ENCODE measurements at regions not wholly inside any gene's neighbourhood (a gene's known extent, or its start where the extent isn't known, plus 50 kb on each side); places are given as distances from the start of the nearest gene placed in this dataset.
"Not testable (repeated sequence)": the region's sequence is repeated elsewhere in the genome, so short reads cannot be mapped to it uniquely, and the experiment has no call there.

- CTCF ChIA-PET, result interaction anchor here (0.6 kb wide), 1 partner anchor 39 kb away, joined by 3 read pairs; no protein-coding TSS in a partner anchor
- DNase-seq, result no peak
- H3K27me3 Mint-ChIP-seq, result no peaks in the 10 kb centered on the region
- intact Hi-C loops (cut with DNase I, micrococcal nuclease), result no loop called here
- no peak overlapping the region for H3K27ac Mint-ChIP-seq
- H3K36me3 Mint-ChIP-seq (ENCODE audit: low read depth), result no peaks in the 10 kb centered on the region
- POLR2A ChIA-PET, result no interaction called here
- no peak for ATAC-seq
- H3K4me1 Mint-ChIP-seq, result no peaks in the 10 kb centered on the region
- H3K9me3 Mint-ChIP-seq (ENCODE audit: low read depth), result no peaks in the 10 kb centered on the region
- H3K4me3 Mint-ChIP-seq, result no peak overlapping the region
These were observed 175.5 kb upstream of the PTBP2 start for GRCh38 chr1:96545935-96546656.

GRCh38 chr1:96550061-96550460 lies 171.5 kb upstream of the PTBP2 start:
- DNase-seq (no peak), ATAC-seq (no peak)
- Mint-ChIP-seq H3K4me1 (no peaks in the 10 kb centered on the region), H3K9me3 (ENCODE audit: low read depth) (no peaks in the 10 kb centered on the region), H3K36me3 (ENCODE audit: low read depth) (no peaks in the 10 kb centered on the region), H3K4me3 (no peak overlapping the region), H3K27ac (no peak overlapping the region), H3K27me3 (no peaks in the 10 kb centered on the region)
- CTCF ChIA-PET, result no interaction called here
- intact Hi-C loops (cut with DNase I, micrococcal nuclease), result no loop called here
- POLR2A ChIA-PET, result no interaction called here

DNA sequence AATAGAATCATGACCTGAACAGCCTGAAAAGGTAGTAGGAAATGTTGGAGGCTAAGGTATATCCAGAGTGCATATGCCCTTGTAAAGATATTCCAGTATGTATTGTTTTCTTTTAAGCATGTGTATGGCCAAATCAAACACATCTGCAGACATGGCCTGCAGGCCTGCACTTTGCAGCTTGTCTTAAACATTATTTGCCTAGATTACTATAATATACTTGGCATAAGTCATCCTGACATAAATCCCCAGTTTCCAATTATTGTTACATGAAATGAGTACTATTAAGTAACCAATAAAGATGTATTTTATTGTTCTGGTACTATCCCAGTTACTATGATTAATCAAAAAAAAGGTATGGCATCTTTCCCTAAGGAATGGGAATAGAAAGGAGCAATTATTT lies 169.1 kb upstream of the PTBP2 start:
- ChIA-PET CTCF (interaction anchor here (0.7 kb wide), 1 partner anchor 27 kb away, joined by 3 read pairs; no protein-coding TSS in a partner anchor), POLR2A (no interaction called here)
- H3K4me1 Mint-ChIP-seq, result no peaks in the 10 kb centered on the region
- no peak overlapping the region for H3K4me3 Mint-ChIP-seq
- H3K27me3 Mint-ChIP-seq, result no peaks in the 10 kb centered on the region
- no peaks in the 10 kb centered on the region for H3K36me3 Mint-ChIP-seq (ENCODE audit: low read depth)
- no peak overlapping the region for H3K27ac Mint-ChIP-seq
- no peaks in the 10 kb centered on the region for H3K9me3 Mint-ChIP-seq (ENCODE audit: low read depth)
- ATAC-seq (no peak), DNase-seq (no peak)
- intact Hi-C loops (cut with DNase I, micrococcal nuclease), result no loop called here

GRCh38 chr1:96553811-96554210 lies 167.8 kb upstream of the PTBP2 start:
- H3K4me3 Mint-ChIP-seq, result no peak overlapping the region
- ChIA-PET CTCF (no interaction called here), POLR2A (no interaction called here)
- H3K4me1 Mint-ChIP-seq, result no peaks in the 10 kb centered on the region
- no peak for DNase-seq
- H3K27me3 Mint-ChIP-seq, result no peaks in the 10 kb centered on the region
- no peak for ATAC-seq
- H3K9me3 Mint-ChIP-seq (ENCODE audit: low read depth), result no peaks in the 10 kb centered on the region
- no peak overlapping the region for H3K27ac Mint-ChIP-seq
- intact Hi-C loops (cut with DNase I, micrococcal nuclease), result no loop called here
- H3K36me3 Mint-ChIP-seq (ENCODE audit: low read depth), result no peaks in the 10 kb centered on the region

- H3K4me3 Mint-ChIP-seq, result no peak overlapping the region
- no peaks in the 10 kb centered on the region for H3K9me3 Mint-ChIP-seq (ENCODE audit: low read depth)
- H3K27ac Mint-ChIP-seq, result no peak overlapping the region
- CTCF ChIA-PET, result no interaction called here
- POLR2A ChIA-PET, result no interaction called here
- DNase-seq (no peak), ATAC-seq (no peak)
- H3K27me3 Mint-ChIP-seq, result no peaks in the 10 kb centered on the region
- H3K4me1 Mint-ChIP-seq, result no peaks in the 10 kb centered on the region
- intact Hi-C loops (cut with DNase I, micrococcal nuclease), result no loop called here
- H3K36me3 Mint-ChIP-seq (ENCODE audit: low read depth), result no peaks in the 10 kb centered on the region
These were observed 167.2 kb upstream of the PTBP2 start for GRCh38 chr1:96554364-96554763.

GRCh38 chr1:96557336-96557735 lies 164.2 kb upstream of the PTBP2 start:
- POLR2A ChIA-PET, result no interaction called here
- Mint-ChIP-seq H3K4me1 (no peaks in the 10 kb centered on the region), H3K27ac (no peak overlapping the region), H3K9me3 (ENCODE audit: low read depth) (no peaks in the 10 kb centered on the region), H3K36me3 (ENCODE audit: low read depth) (no peaks in the 10 kb centered on the region), H3K4me3 (no peak overlapping the region), H3K27me3 (peaks cover 2% of the 10 kb centered on the region)
- CTCF ChIA-PET, result no interaction called here
- no peak for ATAC-seq
- DNase-seq, result no peak
- intact Hi-C loops (cut with DNase I, micrococcal nuclease), result no loop called here

- Mint-ChIP-seq H3K27ac (no peak overlapping the region), H3K27me3 (peaks cover 2% of the 10 kb centered on the region), H3K9me3 (ENCODE audit: low read depth) (no peaks in the 10 kb centered on the region), H3K36me3 (ENCODE audit: low read depth) (no peaks in the 10 kb centered on the region), H3K4me1 (no peaks in the 10 kb centered on the region), H3K4me3 (no peak overlapping the region)
- ChIA-PET POLR2A (no interaction called here), CTCF (no interaction called here)
- no peak for DNase-seq
- no peak for ATAC-seq
- intact Hi-C loops (cut with DNase I, micrococcal nuclease), result no loop called here
These were observed 162.9 kb upstream of the PTBP2 start for GRCh38 chr1:96558635-96559034.

- intact Hi-C loops (cut with DNase I, micrococcal nuclease), result no loop called here
- H3K27ac Mint-ChIP-seq, result no peak overlapping the region
- ATAC-seq (no peak), DNase-seq (no peak)
- H3K4me1 Mint-ChIP-seq, result no peaks in the 10 kb centered on the region
- POLR2A ChIA-PET, result no interaction called here
- H3K27me3 Mint-ChIP-seq, result peaks cover 2% of the 10 kb centered on the region
- CTCF ChIA-PET, result no interaction called here
- no peaks in the 10 kb centered on the region for H3K36me3 Mint-ChIP-seq (ENCODE audit: low read depth)
- H3K4me3 Mint-ChIP-seq, result no peak overlapping the region
- no peaks in the 10 kb centered on the region for H3K9me3 Mint-ChIP-seq (ENCODE audit: low read depth)
These were observed 162.4 kb upstream of the PTBP2 start for GRCh38 chr1:96559181-96559580.

GRCh38 chr1:96559707-96560596 lies 161.6 kb upstream of the PTBP2 start:
- Mint-ChIP-seq H3K27me3 (peaks cover 2% of the 10 kb centered on the region), H3K4me3 (no peak overlapping the region), H3K36me3 (ENCODE audit: low read depth) (no peaks in the 10 kb centered on the region), H3K9me3 (ENCODE audit: low read depth) (no peaks in the 10 kb centered on the region), H3K27ac (no peak overlapping the region), H3K4me1 (no peaks in the 10 kb centered on the region)
- ChIA-PET POLR2A (no interaction called here), CTCF (no interaction called here)
- DNase-seq, result no peak
- no peak for ATAC-seq
- intact Hi-C loops (cut with DNase I, micrococcal nuclease), result no loop called here

DNA sequence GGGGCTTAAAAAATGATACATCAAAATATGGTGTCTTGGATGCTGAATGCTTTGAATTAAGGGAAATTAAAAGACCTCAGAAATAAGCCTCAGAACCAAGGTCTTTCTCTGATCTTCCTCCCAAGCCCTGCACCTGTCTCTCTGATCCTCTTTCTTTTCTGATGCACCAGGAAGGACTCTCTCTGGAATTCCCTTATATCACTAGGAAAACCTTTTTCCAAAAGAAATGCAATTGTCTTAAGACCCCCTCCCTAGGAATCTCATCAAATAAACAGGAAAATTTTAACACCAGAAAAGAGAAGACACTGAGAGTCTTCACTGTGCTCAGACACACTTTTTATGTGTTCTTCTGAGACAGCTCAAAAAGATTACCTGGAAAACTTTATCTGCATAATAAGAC lies 159.5 kb upstream of the PTBP2 start:
- ChIA-PET CTCF (no interaction called here), POLR2A (no interaction called here)

DNA sequence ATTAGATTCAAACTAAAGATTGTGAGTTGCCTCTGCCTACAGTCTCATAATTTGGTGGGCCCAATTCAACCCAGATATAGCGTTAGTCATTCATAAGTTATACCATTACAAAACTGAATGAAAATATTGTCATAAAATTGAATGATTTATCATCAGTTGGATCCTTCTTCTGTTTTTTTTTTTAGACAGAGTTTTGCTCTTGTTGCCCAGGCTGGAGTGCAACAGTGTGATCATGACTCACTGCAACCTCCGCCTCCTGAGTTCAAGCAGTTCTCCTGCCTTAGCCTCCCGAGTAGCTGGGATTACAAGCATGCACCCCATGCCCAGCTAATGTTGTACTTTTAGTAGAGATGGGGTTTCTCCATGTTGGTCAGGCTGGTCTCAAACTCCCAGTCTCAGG lies 157.2 kb upstream of the PTBP2 start:
- H3K4me3 Mint-ChIP-seq; H3K27ac Mint-ChIP-seq; H3K27me3 Mint-ChIP-seq; CTCF ChIA-PET; DNase-seq; H3K9me3 Mint-ChIP-seq (ENCODE audit: low read depth); ATAC-seq; H3K4me1 Mint-ChIP-seq; POLR2A ChIA-PET; intact Hi-C loops (cut with DNase I, micrococcal nuclease); H3K36me3 Mint-ChIP-seq (ENCODE audit: low read depth): not testable (repeated sequence)

More for the DNA sequence above, 159.5 kb upstream of the PTBP2 start:
- H3K9me3 Mint-ChIP-seq (ENCODE audit: low read depth), result no peaks in the 10 kb centered on the region
- intact Hi-C loops (cut with DNase I, micrococcal nuclease), result no loop called here
- DNase-seq (no peak), ATAC-seq (no peak)
- no peak overlapping the region for H3K4me3 Mint-ChIP-seq
- no peaks in the 10 kb centered on the region for H3K4me1 Mint-ChIP-seq
- no peaks in the 10 kb centered on the region for H3K36me3 Mint-ChIP-seq (ENCODE audit: low read depth)
- H3K27me3 Mint-ChIP-seq, result peaks cover 2% of the 10 kb centered on the region
- no peak overlapping the region for H3K27ac Mint-ChIP-seq

GRCh38 chr1:96565546-96565945 lies 156.0 kb upstream of the PTBP2 start:
- no peaks in the 10 kb centered on the region for H3K27me3 Mint-ChIP-seq
- intact Hi-C loops (cut with DNase I, micrococcal nuclease), result no loop called here
- H3K4me3 Mint-ChIP-seq, result no peak overlapping the region
- no peaks in the 10 kb centered on the region for H3K36me3 Mint-ChIP-seq (ENCODE audit: low read depth)
- DNase-seq (no peak), ATAC-seq (no peak)
- POLR2A ChIA-PET, result no interaction called here
- no peak overlapping the region for H3K27ac Mint-ChIP-seq
- CTCF ChIA-PET, result no interaction called here
- H3K4me1 Mint-ChIP-seq, result no peaks in the 10 kb centered on the region
- no peaks in the 10 kb centered on the region for H3K9me3 Mint-ChIP-seq (ENCODE audit: low read depth)

Measured in activated CD4-positive, alpha-beta T cell treated with anti-CD3 and anti-CD28 coated beads for 36 hours (primary cell).